ENCODE measurements at regions not wholly inside any gene's neighbourhood (a gene's known extent, or its start where the extent isn't known, plus 50 kb on each side); places are given as distances from the start of the nearest gene placed in this dataset.

- DNase-seq = no peak
These were observed 343.5 kb upstream of the RGS6 start for GRCh38 chr14:71588576-71589215.

DNA sequence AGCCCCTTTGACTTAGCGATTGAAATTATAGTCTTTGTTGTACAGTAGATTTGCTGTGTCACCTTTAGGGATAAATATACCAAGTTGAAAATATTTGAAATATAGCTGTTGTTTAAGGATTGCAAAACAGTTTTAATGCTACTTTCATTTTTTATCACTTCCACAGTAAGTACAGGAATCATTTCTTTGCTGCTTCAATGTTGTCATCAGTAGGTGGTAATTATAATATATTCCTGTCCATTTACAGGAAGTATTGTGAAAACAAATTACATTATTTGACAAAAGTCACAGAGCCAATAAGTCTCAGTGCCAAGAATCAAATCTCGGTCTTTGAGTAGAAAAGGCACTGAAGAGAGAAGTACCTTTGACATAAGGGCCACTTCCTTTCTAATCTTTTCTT lies 342.6 kb upstream of the RGS6 start:
- no peak for DNase-seq

DNA sequence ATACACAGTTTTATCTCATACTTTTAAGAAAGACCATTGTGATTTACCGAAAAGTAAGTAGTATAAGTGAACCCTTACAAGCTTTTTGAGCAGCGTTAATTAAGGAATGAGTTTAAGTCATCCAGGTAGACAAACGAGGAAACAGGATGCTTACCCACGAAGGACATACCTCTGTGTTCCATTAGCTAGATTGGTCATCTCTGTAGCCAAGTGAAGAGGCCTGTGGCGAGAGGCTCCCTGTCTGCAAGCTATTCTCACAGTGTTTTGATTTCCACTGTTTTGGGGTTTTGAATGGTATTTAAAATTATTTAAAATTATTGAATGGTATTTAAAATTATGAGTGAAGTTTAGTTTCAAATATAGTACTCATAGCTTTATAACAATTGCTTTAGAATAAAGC lies 342.1 kb upstream of the RGS6 start:
- no peak for DNase-seq

DNA sequence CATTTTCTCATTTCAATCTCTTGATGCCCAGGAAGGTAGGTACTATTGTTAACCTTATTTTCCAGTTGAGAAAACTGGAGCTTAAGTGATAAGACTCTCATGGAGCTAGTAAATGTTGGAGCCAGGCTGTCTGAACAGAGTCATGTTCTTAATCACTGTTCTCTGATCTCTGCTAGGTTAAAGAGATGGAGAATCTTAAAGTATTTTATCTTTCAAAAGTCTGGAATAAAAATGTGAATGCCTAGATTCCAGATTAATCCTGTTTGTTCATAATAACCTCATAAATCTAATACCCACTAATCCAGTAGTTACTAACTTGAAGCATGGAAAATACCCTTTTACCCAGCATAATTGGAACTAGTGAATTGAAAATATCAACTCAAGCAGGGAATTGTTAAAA lies 341.0 kb upstream of the RGS6 start:
- DNase-seq = no peak

DNA sequence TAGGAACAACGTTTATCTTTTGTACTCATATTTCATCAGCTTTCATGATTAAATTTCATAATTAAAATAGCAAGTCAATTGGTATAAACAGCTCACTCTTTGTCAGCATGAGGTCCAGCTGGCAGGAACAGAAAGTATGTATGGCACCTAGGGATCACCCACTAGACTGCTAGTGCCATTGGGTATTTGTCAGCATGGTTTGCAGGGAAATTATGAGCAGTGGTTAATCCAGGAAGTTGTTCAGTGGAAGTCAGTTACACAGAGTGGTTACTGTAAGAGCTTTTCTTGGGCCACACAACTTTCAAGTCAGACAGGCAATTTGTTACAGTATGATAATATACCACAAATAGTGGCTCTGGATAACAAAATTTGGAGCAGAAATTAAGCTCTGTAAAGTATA lies 340.3 kb upstream of the RGS6 start:
- no peak for DNase-seq

- DNase-seq = no peak
These were observed 339.9 kb upstream of the RGS6 start for GRCh38 chr14:71592361-71592760.

GRCh38 chr14:71593966-71594365 lies 338.3 kb upstream of the RGS6 start:
- no peak for DNase-seq

GRCh38 chr14:71594821-71595220 lies 337.4 kb upstream of the RGS6 start:
- no peak for DNase-seq

DNA sequence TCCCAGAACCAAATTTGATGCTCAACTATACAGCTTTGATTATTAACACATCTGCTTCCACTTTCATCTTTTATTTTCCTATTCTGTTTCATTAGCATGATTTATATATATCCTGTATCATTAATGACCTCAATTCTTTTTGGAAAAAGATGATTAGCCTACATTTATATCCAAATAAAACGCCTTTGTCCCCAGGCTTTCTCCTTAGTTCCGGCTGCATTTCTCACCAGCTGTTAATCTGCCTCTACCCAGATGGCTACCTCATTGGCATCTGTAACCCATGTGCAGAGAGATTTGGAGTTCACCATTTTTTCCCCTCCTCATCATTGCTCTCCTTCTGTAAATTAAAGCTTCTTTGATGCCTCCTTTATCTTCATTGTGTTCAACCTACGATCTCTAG lies 336.8 kb upstream of the RGS6 start:
- no peak for DNase-seq

GRCh38 chr14:71597287-71597920 lies 334.8 kb upstream of the RGS6 start:
- DNase-seq = no peak

DNA sequence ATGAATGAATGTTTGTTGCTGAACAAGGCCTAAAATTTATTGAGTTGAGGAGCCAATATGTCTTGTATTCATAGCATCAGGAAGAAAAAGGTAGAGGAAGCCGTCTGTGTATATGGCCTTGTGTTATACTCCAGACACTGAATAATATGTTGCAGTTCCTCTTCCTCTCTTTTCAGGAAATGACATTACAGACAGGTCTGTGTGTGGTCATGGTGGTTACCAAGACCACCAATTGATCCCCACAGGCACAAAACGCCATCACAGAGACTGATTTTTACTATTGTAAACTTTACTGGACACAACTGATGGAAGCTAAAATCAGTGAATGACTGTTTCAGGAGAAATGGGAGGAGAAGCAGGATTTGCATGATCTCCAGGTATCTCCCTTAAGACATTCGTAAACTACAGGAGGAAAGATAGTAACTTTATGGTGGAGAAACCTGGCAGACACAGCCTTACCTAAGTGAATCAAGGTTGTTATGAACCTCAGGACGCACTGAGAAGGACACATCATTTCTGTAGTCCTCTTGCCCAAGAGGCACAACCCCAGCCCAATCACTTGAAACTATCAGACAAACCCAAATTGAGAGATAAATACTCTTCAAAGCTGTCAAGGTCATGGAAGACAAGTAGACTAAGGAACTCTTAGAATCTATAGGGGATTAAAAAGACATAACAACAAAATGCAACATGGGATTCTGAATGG lies 334.1 kb upstream of the RGS6 start:
- no peak for DNase-seq

DNA sequence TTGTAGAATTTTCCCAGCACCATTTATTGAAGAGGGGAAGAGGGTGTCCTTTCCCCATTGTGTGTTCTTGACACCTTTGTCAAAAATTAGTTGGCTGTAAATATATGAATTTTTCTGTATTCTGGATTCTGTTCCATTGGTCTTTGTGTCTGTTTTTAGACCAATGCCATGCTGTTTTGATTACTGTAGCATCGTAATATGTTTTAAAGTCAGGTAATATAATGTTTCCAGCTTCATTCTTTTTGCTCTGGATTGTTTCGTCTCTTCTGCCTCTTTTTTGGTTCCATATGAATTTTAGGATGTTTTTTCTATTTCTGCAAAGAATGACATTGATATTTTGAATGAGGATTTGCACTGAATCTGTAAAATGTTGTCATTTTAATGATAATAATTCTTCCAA lies 331.9 kb upstream of the RGS6 start:
- DNase-seq = no peak

- no peak for DNase-seq
These were observed 329.7 kb upstream of the RGS6 start for GRCh38 chr14:71602524-71602923.

DNA sequence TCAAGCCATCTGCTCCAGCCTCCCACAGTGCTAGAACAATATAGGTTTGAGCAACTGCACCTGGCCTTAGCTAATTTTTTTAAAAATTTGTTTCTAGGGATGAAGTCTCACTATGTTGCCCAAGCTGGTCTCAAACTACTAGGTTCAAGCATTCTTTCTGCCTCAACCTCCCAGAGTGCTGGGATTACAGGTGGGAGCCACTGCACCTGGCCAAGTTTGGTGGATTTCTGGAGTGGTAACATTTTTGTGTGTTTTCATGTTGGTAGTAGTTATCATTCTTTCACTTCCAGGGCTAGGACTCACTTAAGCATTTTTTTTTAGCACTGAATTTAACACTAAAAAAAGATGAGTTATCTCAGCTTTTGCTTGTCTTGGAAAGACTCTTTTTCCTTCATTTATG lies 328.0 kb upstream of the RGS6 start:
- DNase-seq = no peak

DNA sequence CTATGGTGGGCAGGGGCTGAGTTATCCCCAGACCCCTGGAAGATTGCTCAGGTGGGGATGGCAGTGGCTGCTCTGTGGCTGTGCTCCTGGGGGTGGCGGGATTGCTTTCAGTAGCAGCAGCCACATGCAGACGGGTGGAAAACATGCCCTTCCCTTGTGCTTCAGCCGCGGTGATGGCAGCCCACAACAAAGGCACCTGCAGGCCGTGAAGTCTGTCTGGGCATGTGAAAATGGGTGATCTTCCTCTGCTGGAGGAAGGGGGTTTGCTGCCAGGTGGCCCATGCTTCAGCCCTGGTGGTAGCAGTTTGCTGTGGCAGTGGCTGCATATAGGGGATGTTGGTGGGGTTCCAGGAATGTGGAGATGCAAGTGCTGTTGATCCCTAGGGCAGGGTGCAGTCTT lies 326.2 kb upstream of the RGS6 start:
- no peak for DNase-seq

GRCh38 chr14:71606575-71606974 lies 325.7 kb upstream of the RGS6 start:
- DNase-seq = no peak

DNA sequence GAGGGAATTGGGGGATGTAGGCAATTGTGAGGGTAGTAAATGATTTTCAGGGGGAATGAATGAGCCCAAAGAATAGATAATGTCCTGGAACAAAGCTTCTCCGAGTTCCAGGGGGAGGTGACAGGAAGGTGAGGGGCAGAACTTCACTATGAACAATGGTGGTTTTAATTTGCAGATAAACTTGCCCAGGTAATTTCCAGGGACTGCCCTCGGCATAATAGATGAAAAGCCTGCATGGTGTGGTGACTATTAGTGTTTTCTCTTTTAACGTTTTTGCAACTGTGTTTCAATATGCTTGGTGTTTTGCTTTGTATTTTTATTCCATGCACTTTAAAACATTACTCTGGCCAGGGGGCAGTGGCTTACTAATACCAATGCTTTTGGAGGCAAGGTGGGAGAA lies 325.2 kb upstream of the RGS6 start:
- no peak for DNase-seq

GRCh38 chr14:71610149-71610548 lies 322.1 kb upstream of the RGS6 start:
- DNase-seq = no peak

- DNase-seq = no peak
These were observed 321.4 kb upstream of the RGS6 start for GRCh38 chr14:71610797-71611196.

- no peak for DNase-seq
These were observed 319.1 kb upstream of the RGS6 start for GRCh38 chr14:71613168-71613567.

- DNase-seq = no peak
These were observed 316.2 kb upstream of the RGS6 start for GRCh38 chr14:71616013-71616412.

DNA sequence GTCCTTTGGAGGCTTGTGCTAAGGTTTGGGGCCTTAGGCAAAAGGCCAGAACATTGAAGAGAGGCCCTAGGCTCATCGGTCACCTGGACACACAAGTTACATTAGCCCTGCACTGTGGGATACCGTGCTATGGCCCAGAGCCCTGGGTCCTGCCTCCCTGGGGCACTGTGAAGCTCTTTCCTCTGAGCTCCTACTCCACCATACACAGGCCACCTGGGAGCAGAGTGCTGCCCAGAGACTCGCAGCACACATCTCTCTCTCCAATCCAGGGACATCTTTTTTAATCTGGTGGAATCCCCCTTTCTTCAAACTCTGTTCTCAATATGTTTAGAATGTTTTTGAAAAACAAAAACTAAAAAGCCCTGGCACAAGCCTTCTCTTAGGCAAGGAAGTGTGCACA lies 314.2 kb upstream of the RGS6 start:
- DNase-seq = no peak

DNA sequence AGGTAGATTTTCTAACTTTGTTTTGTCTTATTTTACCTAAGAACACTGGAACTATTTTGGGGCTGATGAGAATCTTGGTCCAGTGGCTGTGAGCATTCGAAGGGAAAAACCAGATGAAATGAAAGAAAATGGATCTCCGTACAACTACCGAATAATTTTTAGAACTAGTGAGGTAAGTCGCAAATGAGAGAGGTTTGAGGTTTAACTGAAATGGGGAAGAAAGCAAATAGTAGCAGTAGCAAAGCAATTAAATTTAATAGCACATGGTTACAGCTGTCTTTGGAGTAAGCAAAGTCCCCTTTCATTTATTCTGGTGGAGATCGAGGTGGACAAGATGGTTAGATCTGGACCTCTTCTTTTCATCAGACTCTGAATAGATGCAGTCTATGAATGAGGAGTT lies 313.5 kb upstream of the RGS6 start:
- DNase-seq = no peak

DNA sequence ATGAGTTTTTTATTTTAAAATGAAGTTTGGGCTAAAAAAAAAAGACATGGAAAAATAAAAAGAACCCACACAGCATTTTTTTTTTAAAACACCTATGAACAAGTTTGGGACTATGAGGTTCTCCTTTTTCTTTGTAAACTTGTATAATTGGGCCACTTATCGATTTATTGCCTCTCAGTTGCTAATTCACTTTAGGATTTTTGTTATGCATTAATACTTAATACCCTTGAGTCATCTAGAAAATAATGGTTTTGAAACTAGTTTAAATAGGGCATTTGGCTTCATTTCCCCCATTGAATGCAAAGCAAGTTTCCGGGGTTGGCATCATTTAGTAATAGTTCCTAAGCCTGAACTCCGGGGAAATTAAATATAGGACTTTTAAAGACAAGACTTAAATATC lies 312.8 kb upstream of the RGS6 start:
- no peak for DNase-seq

- no peak for DNase-seq
These were observed 311.8 kb upstream of the RGS6 start for GRCh38 chr14:71620401-71620800.
